ENCODE measurements at regions not wholly inside any gene's neighbourhood (a gene's known extent, or its start where the extent isn't known, plus 50 kb on each side); places are given as distances from the start of the nearest gene placed in this dataset.

DNA sequence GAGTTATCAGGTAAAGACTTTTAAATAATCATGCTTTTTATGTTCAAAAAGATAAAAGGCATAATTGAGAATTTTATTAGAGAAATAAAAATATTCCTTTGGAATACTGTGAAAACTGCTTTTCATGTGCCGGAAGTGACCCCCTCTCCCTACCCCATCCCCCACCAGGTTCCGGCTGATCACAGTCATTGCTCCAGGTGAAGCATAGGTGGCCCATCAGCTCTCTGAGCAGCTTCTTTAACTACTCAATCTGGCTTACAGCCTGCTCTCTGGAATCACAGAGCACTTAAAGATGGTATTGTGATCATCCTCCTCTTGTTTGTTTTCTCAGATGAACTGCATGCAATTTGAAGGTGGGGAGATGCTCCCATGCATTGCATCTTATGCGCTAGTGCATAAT is 257.7 kb downstream of the EN1 start:
- no peak for DNase-seq (ENCODE audit: low spot score in 2 of 2, unreplicated experiment in 2 of 2)
- Mint-ChIP-seq H3K9me3 (peaks cover 16% of the 10 kb centered on the region), H3K27ac (no peak overlapping the region), H3K4me1 (peaks cover 18% of the 10 kb centered on the region), H3K36me3 (no peaks in the 10 kb centered on the region), H3K27me3 (ENCODE audit: low read depth) (peaks cover 35% of the 10 kb centered on the region), H3K4me3 (no peak overlapping the region)
- TF ChIP-seq, protein P1, sequence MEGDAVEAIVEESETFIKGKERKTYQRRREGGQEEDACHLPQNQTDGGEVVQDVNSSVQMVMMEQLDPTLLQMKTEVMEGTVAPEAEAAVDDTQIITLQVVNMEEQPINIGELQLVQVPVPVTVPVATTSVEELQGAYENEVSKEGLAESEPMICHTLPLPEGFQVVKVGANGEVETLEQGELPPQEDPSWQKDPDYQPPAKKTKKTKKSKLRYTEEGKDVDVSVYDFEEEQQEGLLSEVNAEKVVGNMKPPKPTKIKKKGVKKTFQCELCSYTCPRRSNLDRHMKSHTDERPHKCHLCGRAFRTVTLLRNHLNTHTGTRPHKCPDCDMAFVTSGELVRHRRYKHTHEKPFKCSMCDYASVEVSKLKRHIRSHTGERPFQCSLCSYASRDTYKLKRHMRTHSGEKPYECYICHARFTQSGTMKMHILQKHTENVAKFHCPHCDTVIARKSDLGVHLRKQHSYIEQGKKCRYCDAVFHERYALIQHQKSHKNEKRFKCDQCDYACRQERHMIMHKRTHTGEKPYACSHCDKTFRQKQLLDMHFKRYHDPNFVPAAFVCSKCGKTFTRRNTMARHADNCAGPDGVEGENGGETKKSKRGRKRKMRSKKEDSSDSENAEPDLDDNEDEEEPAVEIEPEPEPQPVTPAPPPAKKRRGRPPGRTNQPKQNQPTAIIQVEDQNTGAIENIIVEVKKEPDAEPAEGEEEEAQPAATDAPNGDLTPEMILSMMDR (IDR thresholded peaks at IDR 0.05; ENCODE audit: unreplicated experiment) = no peak

DNA sequence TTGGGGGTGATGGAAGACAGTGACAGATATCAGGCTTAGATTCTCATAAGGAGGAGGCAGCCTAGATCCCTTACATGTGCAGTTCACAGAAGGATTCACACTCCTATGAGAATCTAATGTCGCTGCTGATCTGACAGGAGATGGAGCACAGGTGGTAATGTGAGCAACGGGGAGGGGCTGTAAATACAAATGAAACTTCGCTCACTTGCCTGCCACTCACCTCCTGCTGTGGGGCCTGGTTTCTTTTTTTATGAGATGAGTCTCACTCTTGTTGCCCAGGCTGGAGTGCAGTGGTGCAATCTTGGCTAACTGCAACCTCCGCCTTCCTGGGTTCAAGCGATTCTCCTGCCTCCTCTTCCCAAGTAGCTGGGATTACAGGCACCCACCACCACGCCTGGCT is 258.6 kb downstream of the EN1 start:
- H3K27ac Mint-ChIP-seq = no peak overlapping the region
- peaks cover 21% of the 10 kb centered on the region for H3K4me1 Mint-ChIP-seq
- no peak for DNase-seq (ENCODE audit: low spot score in 2 of 2, unreplicated experiment in 2 of 2)
- no peaks in the 10 kb centered on the region for H3K36me3 Mint-ChIP-seq
- peaks cover 14% of the 10 kb centered on the region for H3K9me3 Mint-ChIP-seq
- no peak overlapping the region for H3K4me3 Mint-ChIP-seq
- TF ChIP-seq, protein P1 (IDR thresholded peaks at IDR 0.05; ENCODE audit: unreplicated experiment) = no peak
- peaks cover 42% of the 10 kb centered on the region for H3K27me3 Mint-ChIP-seq (ENCODE audit: low read depth)

DNA sequence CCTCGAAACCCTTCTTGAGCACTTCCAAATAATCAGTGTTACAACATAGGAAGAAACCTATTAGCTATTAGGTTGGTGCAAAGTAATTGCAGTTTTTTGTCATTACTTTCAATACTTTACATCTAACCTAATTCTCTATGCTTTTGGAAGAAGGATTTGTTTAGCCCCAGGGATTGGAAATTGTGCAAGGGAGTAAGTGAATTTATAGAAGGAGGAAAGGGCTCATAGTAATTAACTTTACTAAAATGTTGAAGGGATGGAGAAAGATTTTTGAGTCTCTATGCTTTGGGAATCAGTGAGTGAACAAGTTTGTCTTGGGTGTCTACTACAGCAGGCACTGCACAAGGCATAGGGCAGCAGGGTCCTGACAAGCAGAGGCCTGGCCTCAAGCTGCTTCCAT is 261.1 kb downstream of the EN1 start:
- peaks cover 13% of the 10 kb centered on the region for H3K4me1 Mint-ChIP-seq
- H3K36me3 Mint-ChIP-seq = no peaks in the 10 kb centered on the region
- no peak overlapping the region for H3K4me3 Mint-ChIP-seq
- no peaks in the 10 kb centered on the region for H3K9me3 Mint-ChIP-seq
- DNase-seq (ENCODE audit: low spot score in 2 of 2, unreplicated experiment in 2 of 2) = no peak
- H3K27ac Mint-ChIP-seq = no peak overlapping the region
- TF ChIP-seq, protein P1 (IDR thresholded peaks at IDR 0.05; ENCODE audit: unreplicated experiment) = no peak
- H3K27me3 Mint-ChIP-seq (ENCODE audit: low read depth) = peaks cover 63% of the 10 kb centered on the region

DNA sequence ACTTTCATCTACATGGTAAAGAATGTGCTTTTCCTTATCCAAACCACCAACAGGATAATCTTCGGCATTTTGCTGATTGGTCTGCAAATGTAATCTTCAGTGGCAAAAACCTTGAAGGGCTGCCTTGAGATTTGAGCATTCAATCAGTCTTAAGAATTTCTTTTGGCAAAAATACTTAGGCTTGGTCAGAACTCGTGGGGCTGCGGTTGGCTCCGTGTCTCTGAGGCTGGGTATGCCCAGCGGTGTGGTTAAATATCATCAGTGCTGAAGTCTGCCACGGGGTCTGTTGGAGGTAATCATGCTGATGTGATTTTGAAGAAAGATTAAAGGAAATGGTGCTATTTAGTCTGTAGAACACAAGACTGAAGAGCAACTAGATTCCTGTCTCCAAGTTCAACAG is 262.6 kb downstream of the EN1 start:
- H3K4me1 Mint-ChIP-seq = peaks cover 16% of the 10 kb centered on the region
- peaks cover 74% of the 10 kb centered on the region for H3K27me3 Mint-ChIP-seq (ENCODE audit: low read depth)
- H3K9me3 Mint-ChIP-seq = no peaks in the 10 kb centered on the region
- TF ChIP-seq, protein P1 (IDR thresholded peaks at IDR 0.05; ENCODE audit: unreplicated experiment) = no peak
- no peak overlapping the region for H3K4me3 Mint-ChIP-seq
- no peak overlapping the region for H3K27ac Mint-ChIP-seq
- H3K36me3 Mint-ChIP-seq = no peaks in the 10 kb centered on the region
- DNase-seq (ENCODE audit: low spot score in 2 of 2, unreplicated experiment in 2 of 2) = no peak

DNA sequence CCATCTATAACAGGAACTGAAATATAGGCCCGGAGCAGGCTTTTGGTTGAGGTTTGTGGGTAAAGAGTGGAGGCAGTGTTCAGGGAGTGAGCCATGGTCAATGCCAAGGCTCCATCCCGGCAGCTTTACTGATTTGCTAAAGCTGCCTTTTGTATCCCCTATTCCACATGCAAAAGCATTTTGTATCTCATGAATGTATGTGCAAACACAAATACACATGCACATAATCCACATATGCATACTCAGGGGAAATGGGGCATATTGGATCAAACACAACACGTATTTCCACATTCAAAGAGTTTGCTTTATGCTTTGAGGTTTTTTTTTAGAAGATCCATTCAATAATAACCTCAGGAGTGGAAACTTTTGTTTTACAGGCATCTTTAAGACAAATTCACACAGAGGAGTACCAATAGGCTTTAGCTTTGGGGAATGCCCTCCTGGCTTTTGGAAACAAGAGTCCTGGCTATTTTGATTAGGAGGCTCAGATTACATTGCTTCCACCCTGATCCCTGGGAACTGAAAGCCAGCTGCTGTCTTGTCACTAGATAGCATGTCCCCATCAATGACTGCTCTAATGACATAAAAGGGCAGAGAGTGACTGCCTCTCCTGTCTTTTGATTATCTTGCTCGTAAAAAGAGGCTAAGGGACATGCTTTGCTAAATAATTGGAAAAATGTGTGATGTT is 263.2 kb downstream of the EN1 start:
- H3K27me3 Mint-ChIP-seq (ENCODE audit: low read depth) = peaks cover 72% of the 10 kb centered on the region
- H3K9me3 Mint-ChIP-seq = no peaks in the 10 kb centered on the region
- H3K36me3 Mint-ChIP-seq = no peaks in the 10 kb centered on the region
- H3K4me3 Mint-ChIP-seq = no peak overlapping the region
- DNase-seq (ENCODE audit: low spot score in 2 of 2, unreplicated experiment in 2 of 2) = no peak
- no peak overlapping the region for H3K27ac Mint-ChIP-seq
- TF ChIP-seq, protein P1 (IDR thresholded peaks at IDR 0.05; ENCODE audit: unreplicated experiment) = no peak
- H3K4me1 Mint-ChIP-seq = peaks cover 21% of the 10 kb centered on the region

Data from mesothelial cell of epicardium (in vitro differentiated cells).